Astrocyte (in vitro differentiated cells and primary cell): ENCODE measurements at regions not wholly inside any gene's neighbourhood (a gene's known extent, or its start where the extent isn't known, plus 50 kb on each side); places are given as distances from the start of the nearest gene placed in this dataset.

Experiments used
- DNase-seq: peaks from one replicate; pipeline ENCODE4 v3.0.0-alpha.2; 2010; ENCODE audit warnings: low read depth
- FAIRE-seq: peaks from 2 replicates; lab custom pipeline; 2011; peaks lifted over from hg19 to GRCh38; lab: Jason Lieb, UNC
- H2AFZ ChIP-seq: 2 replicates; pipeline ENCODE4 v1.6.0; 2012; ENCODE audit warnings: low read depth, low read length, inconsistent platforms
- H3K27ac ChIP-seq: 2 replicates; pipeline ENCODE4 v1.5.1; 2011; ENCODE audit warnings: low read depth, low read length, inconsistent platforms
- H3K27me3 ChIP-seq: 2 replicates; pipeline ENCODE4 v1.6.0; 2011; ENCODE audit warnings: low read length, inconsistent platforms; ENCODE audit not compliant: insufficient read depth
- H3K36me3 ChIP-seq: 2 replicates; pipeline ENCODE4 v1.5.1; 2011; ENCODE audit warnings: low read length, inconsistent platforms; ENCODE audit not compliant: insufficient read depth
- H3K4me1 ChIP-seq: 2 replicates; pipeline ENCODE4 v1.5.1; 2011; ENCODE audit warnings: low read length, inconsistent platforms; ENCODE audit not compliant: insufficient read depth
- H3K4me2 ChIP-seq: 2 replicates; pipeline ENCODE4 v1.6.0; 2012; ENCODE audit warnings: low read length, inconsistent platforms
- H3K4me3 ChIP-seq: 2 replicates; pipeline ENCODE4 v1.5.1; 2011; ENCODE audit warnings: low read depth, mild to moderate bottlenecking, low read length, inconsistent platforms; ENCODE audit not compliant: insufficient read depth
- H3K79me2 ChIP-seq: 2 replicates; pipeline ENCODE4 v1.6.0; 2012; ENCODE audit warnings: mild to moderate bottlenecking, low read length, inconsistent platforms; ENCODE audit not compliant: insufficient read depth
- H3K9ac ChIP-seq: 2 replicates; pipeline ENCODE4 v1.6.0; 2012; ENCODE audit warnings: mild to moderate bottlenecking, low read length, inconsistent platforms
- H3K9me3 ChIP-seq: 2 replicates; pipeline ENCODE4 v1.5.1; 2012; ENCODE audit warnings: low read depth, mild to moderate bottlenecking, low read length, inconsistent platforms; ENCODE audit not compliant: insufficient read depth
- H4K20me1 ChIP-seq: 2 replicates; pipeline ENCODE4 v1.6.0; 2012; ENCODE audit warnings: low read length, inconsistent platforms; ENCODE audit not compliant: insufficient read depth
- H3K27ac Mint-ChIP-seq: one replicate; pipeline ENCODE4 v1.8.0; 2021; ENCODE audit warnings: mild to moderate bottlenecking, mixed read lengths; ENCODE audit not compliant: unreplicated experiment
- H3K27me3 Mint-ChIP-seq: one replicate; pipeline ENCODE4 v1.8.0; 2021; ENCODE audit warnings: low read depth, mixed read lengths; ENCODE audit not compliant: unreplicated experiment
- H3K36me3 Mint-ChIP-seq: one replicate; pipeline ENCODE4 v1.8.0; 2021; ENCODE audit warnings: low read depth, mixed read lengths; ENCODE audit not compliant: unreplicated experiment
- H3K4me1 Mint-ChIP-seq: one replicate; pipeline ENCODE4 v1.8.0; 2021; ENCODE audit warnings: low read depth, mixed read lengths; ENCODE audit not compliant: unreplicated experiment
- H3K4me3 Mint-ChIP-seq: one replicate; pipeline ENCODE4 v1.8.0; 2021; ENCODE audit warnings: mild to moderate bottlenecking, moderate library complexity, mixed read lengths; ENCODE audit not compliant: unreplicated experiment
- H3K9me3 Mint-ChIP-seq: one replicate; pipeline ENCODE4 v1.8.0; 2021; ENCODE audit warnings: mild to moderate bottlenecking, mixed read lengths; ENCODE audit not compliant: unreplicated experiment
- CTCF ChIP-seq: IDR thresholded peaks from 2 replicates; pipeline ENCODE4 v1.5.1; 2011; ENCODE audit warnings: low read depth, mild to moderate bottlenecking, inconsistent platforms, low read length, moderate library complexity; ENCODE audit not compliant: insufficient read depth
- EZH2 ChIP-seq: IDR thresholded peaks from 2 replicates; pipeline ENCODE4 v1.6.1; 2012; ENCODE audit warnings: mild to moderate bottlenecking, low read length, inconsistent platforms; ENCODE audit not compliant: insufficient read depth

- H3K27ac Mint-ChIP-seq = no peak overlapping the region
- H3K4me2 ChIP-seq = no peak overlapping the region
- H3K27me3 ChIP-seq = no peaks in the 10 kb centered on the region
- no peaks in the 10 kb centered on the region for H3K4me1 ChIP-seq
- FAIRE-seq (no peak), DNase-seq (no peak)
- H3K9me3 Mint-ChIP-seq = peaks cover 2% of the 10 kb centered on the region
- H3K36me3 ChIP-seq = no peaks in the 10 kb centered on the region
- no peaks in the 10 kb centered on the region for H3K79me2 ChIP-seq
- no peak overlapping the region for H3K9ac ChIP-seq
- H4K20me1 ChIP-seq = no peaks in the 10 kb centered on the region
- H3K4me1 Mint-ChIP-seq = no peaks in the 10 kb centered on the region
- H3K27ac ChIP-seq = no peak overlapping the region
- no peak overlapping the region for H2AFZ ChIP-seq
- no peak overlapping the region for H3K4me3 Mint-ChIP-seq
- no peaks in the 10 kb centered on the region for H3K27me3 Mint-ChIP-seq
- no peaks in the 10 kb centered on the region for H3K36me3 Mint-ChIP-seq
- H3K4me3 ChIP-seq = no peak overlapping the region
- H3K9me3 ChIP-seq = no peaks in the 10 kb centered on the region
- TF ChIP-seq EZH2 (no peak), CTCF (no peak)
Observed at GRCh38 chr18:29596959-29597358, 1420.0 kb upstream of the CDH2 start.

GRCh38 chr18:29594493-29594892 lies 1417.6 kb upstream of the CDH2 start:
- Histone ChIP-seq H3K4me3 (no peak overlapping the region), H3K79me2 (no peaks in the 10 kb centered on the region), H2AFZ (no peak overlapping the region), H3K9me3 (no peaks in the 10 kb centered on the region), H3K27ac (no peak overlapping the region), H4K20me1 (no peaks in the 10 kb centered on the region), H3K36me3 (no peaks in the 10 kb centered on the region), H3K9ac (no peak overlapping the region), H3K27me3 (no peaks in the 10 kb centered on the region), H3K4me1 (no peaks in the 10 kb centered on the region), H3K4me2 (no peak overlapping the region)
- H3K36me3 Mint-ChIP-seq = no peaks in the 10 kb centered on the region
- no peak for DNase-seq
- peaks cover 2% of the 10 kb centered on the region for H3K9me3 Mint-ChIP-seq
- no peaks in the 10 kb centered on the region for H3K27me3 Mint-ChIP-seq
- FAIRE-seq = no peak
- no peak overlapping the region for H3K27ac Mint-ChIP-seq
- H3K4me1 Mint-ChIP-seq = no peaks in the 10 kb centered on the region
- no peak for TF ChIP-seq EZH2
- no peak for TF ChIP-seq CTCF
- H3K4me3 Mint-ChIP-seq = no peak overlapping the region

- no peak for FAIRE-seq
- H3K4me3 ChIP-seq = no peak overlapping the region
- no peaks in the 10 kb centered on the region for H3K36me3 ChIP-seq
- no peaks in the 10 kb centered on the region for H3K79me2 ChIP-seq
- H3K9me3 ChIP-seq = no peaks in the 10 kb centered on the region
- Mint-ChIP-seq H3K9me3 (no peaks in the 10 kb centered on the region), H3K27ac (no peak overlapping the region), H3K4me3 (no peak overlapping the region), H3K36me3 (no peaks in the 10 kb centered on the region), H3K4me1 (no peaks in the 10 kb centered on the region), H3K27me3 (peaks cover 3% of the 10 kb centered on the region)
- no peak overlapping the region for H2AFZ ChIP-seq
- no peak overlapping the region for H3K9ac ChIP-seq
- no peaks in the 10 kb centered on the region for H3K27me3 ChIP-seq
- no peak overlapping the region for H3K27ac ChIP-seq
- no peaks in the 10 kb centered on the region for H3K4me1 ChIP-seq
- no peaks in the 10 kb centered on the region for H4K20me1 ChIP-seq
- TF ChIP-seq CTCF (no peak), EZH2 (no peak)
- no peak overlapping the region for H3K4me2 ChIP-seq
- no peak for DNase-seq
Observed at GRCh38 chr18:29588446-29589100, 1411.6 kb upstream of the CDH2 start.
